ENCODE measurements at regions not wholly inside any gene's neighbourhood (a gene's known extent, or its start where the extent isn't known, plus 50 kb on each side); places are given as distances from the start of the nearest gene placed in this dataset.
"Not testable (repeated sequence)": the region's sequence is repeated elsewhere in the genome, so short reads cannot be mapped to it uniquely, and the experiment has no call there.

- H3K9me3 Mint-ChIP-seq; POLR2A ChIA-PET; CTCF ChIA-PET; H3K27me3 ChIP-seq (replicated peaks in 1 of 2; ENCODE audit: control insufficient read depth in 2 of 2, extremely low read depth in 1 of 2, insufficient read depth in 2 of 2, low read length in 1 of 2); DNase-seq; H3K4me3 ChIP-seq (ENCODE audit: control insufficient read depth in 1 of 2, extremely low read depth in 1 of 2, low read length in 1 of 2); H3K4me3 Mint-ChIP-seq; H3K4me1 ChIP-seq (ENCODE audit: control insufficient read depth in 1 of 2, extremely low read depth in 1 of 2, insufficient read depth in 2 of 2, low read length in 2 of 2); H3K27me3 Mint-ChIP-seq; H3K36me3 ChIP-seq (ENCODE audit: control insufficient read depth in 2 of 2, extremely low read depth in 1 of 2, insufficient read depth in 1 of 2, low read length in 1 of 2); H3K27ac Mint-ChIP-seq; H3K4me1 Mint-ChIP-seq; H3K36me3 Mint-ChIP-seq; H3K9me3 ChIP-seq; H3K27ac ChIP-seq (ENCODE audit: low read length): not testable (repeated sequence)
- WGBS (ENCODE audit: insufficient coverage): no CpG with 5 or more reads among the region's 47 CpGs
- peak; percentile 14 to 55 (median 46) for ATAC-seq (replicated peaks in 1 of 4)
These were observed 2093.4 kb upstream of the TPTE start for GRCh38 chr21:8427790-8428667.

GRCh38 chr21:8428668-8429456 lies 2092.5 kb upstream of the TPTE start:
- H3K9me3 ChIP-seq; H3K4me3 ChIP-seq (ENCODE audit: control insufficient read depth in 1 of 2, extremely low read depth in 1 of 2, low read length in 1 of 2); H3K4me1 Mint-ChIP-seq; POLR2A ChIA-PET; H3K4me3 Mint-ChIP-seq; H3K27ac ChIP-seq (ENCODE audit: low read length); H3K27me3 Mint-ChIP-seq; H3K27ac Mint-ChIP-seq; H3K4me1 ChIP-seq (ENCODE audit: control insufficient read depth in 1 of 2, extremely low read depth in 1 of 2, insufficient read depth in 2 of 2, low read length in 2 of 2); H3K36me3 Mint-ChIP-seq; DNase-seq; H3K9me3 Mint-ChIP-seq; CTCF ChIA-PET; H3K36me3 ChIP-seq (ENCODE audit: control insufficient read depth in 2 of 2, extremely low read depth in 1 of 2, insufficient read depth in 1 of 2, low read length in 1 of 2); H3K27me3 ChIP-seq (replicated peaks in 1 of 2; ENCODE audit: control insufficient read depth in 2 of 2, extremely low read depth in 1 of 2, insufficient read depth in 2 of 2, low read length in 1 of 2): not testable (repeated sequence)
- peak; percentile 68 to 78 (median 72) for ATAC-seq (replicated peaks in 1 of 4)
- no CpG with 5 or more reads among the region's 43 CpGs for WGBS (ENCODE audit: insufficient coverage)

- ATAC-seq (replicated peaks in 1 of 4); DNase-seq; H3K9me3 Mint-ChIP-seq; H3K36me3 Mint-ChIP-seq; H3K4me3 Mint-ChIP-seq; H3K4me3 ChIP-seq (ENCODE audit: control insufficient read depth in 1 of 2, extremely low read depth in 1 of 2, low read length in 1 of 2); H3K36me3 ChIP-seq (ENCODE audit: control insufficient read depth in 2 of 2, extremely low read depth in 1 of 2, insufficient read depth in 1 of 2, low read length in 1 of 2); H3K27me3 ChIP-seq (replicated peaks in 1 of 2; ENCODE audit: control insufficient read depth in 2 of 2, extremely low read depth in 1 of 2, insufficient read depth in 2 of 2, low read length in 1 of 2); H3K27ac ChIP-seq (ENCODE audit: low read length); CTCF ChIA-PET; H3K27ac Mint-ChIP-seq; H3K27me3 Mint-ChIP-seq; POLR2A ChIA-PET; H3K4me1 Mint-ChIP-seq; H3K9me3 ChIP-seq; H3K4me1 ChIP-seq (ENCODE audit: control insufficient read depth in 1 of 2, extremely low read depth in 1 of 2, insufficient read depth in 2 of 2, low read length in 2 of 2): not testable (repeated sequence)
- WGBS (ENCODE audit: insufficient coverage): no CpG with 5 or more reads among the region's 64 CpGs
These were observed 2086.7 kb upstream of the TPTE start for GRCh38 chr21:8434710-8435109.

- H3K4me1 Mint-ChIP-seq; H3K27me3 Mint-ChIP-seq; POLR2A ChIA-PET; H3K27ac ChIP-seq (ENCODE audit: low read length); H3K36me3 Mint-ChIP-seq; H3K9me3 ChIP-seq; ATAC-seq (replicated peaks in 1 of 4); DNase-seq; H3K4me3 ChIP-seq (ENCODE audit: control insufficient read depth in 1 of 2, extremely low read depth in 1 of 2, low read length in 1 of 2); H3K9me3 Mint-ChIP-seq; H3K27me3 ChIP-seq (replicated peaks in 1 of 2; ENCODE audit: control insufficient read depth in 2 of 2, extremely low read depth in 1 of 2, insufficient read depth in 2 of 2, low read length in 1 of 2); H3K36me3 ChIP-seq (ENCODE audit: control insufficient read depth in 2 of 2, extremely low read depth in 1 of 2, insufficient read depth in 1 of 2, low read length in 1 of 2); CTCF ChIA-PET; H3K4me3 Mint-ChIP-seq; H3K27ac Mint-ChIP-seq; H3K4me1 ChIP-seq (ENCODE audit: control insufficient read depth in 1 of 2, extremely low read depth in 1 of 2, insufficient read depth in 2 of 2, low read length in 2 of 2): not testable (repeated sequence)
- WGBS (ENCODE audit: insufficient coverage): no CpG with 5 or more reads among the region's 54 CpGs
These were observed 2078.3 kb upstream of the TPTE start for GRCh38 chr21:8443093-8443492.

GRCh38 chr21:8449807-8450206 lies 2071.6 kb upstream of the TPTE start:
- H3K4me3 Mint-ChIP-seq; CTCF ChIA-PET; H3K27me3 ChIP-seq (replicated peaks in 1 of 2; ENCODE audit: control insufficient read depth in 2 of 2, extremely low read depth in 1 of 2, insufficient read depth in 2 of 2, low read length in 1 of 2); H3K36me3 ChIP-seq (ENCODE audit: control insufficient read depth in 2 of 2, extremely low read depth in 1 of 2, insufficient read depth in 1 of 2, low read length in 1 of 2); DNase-seq; H3K4me1 Mint-ChIP-seq; H3K4me1 ChIP-seq (ENCODE audit: control insufficient read depth in 1 of 2, extremely low read depth in 1 of 2, insufficient read depth in 2 of 2, low read length in 2 of 2); POLR2A ChIA-PET; H3K9me3 ChIP-seq; ATAC-seq (replicated peaks in 1 of 4); H3K27me3 Mint-ChIP-seq; H3K27ac Mint-ChIP-seq; H3K9me3 Mint-ChIP-seq; H3K27ac ChIP-seq (ENCODE audit: low read length); H3K36me3 Mint-ChIP-seq; H3K4me3 ChIP-seq (ENCODE audit: control insufficient read depth in 1 of 2, extremely low read depth in 1 of 2, low read length in 1 of 2): not testable (repeated sequence)
- no CpG with 5 or more reads among the region's 18 CpGs for WGBS (ENCODE audit: insufficient coverage)

- H3K27ac ChIP-seq (ENCODE audit: low read length); H3K27ac Mint-ChIP-seq: not testable (repeated sequence)
- no CpG with 5 or more reads among the region's 6 CpGs for WGBS (ENCODE audit: insufficient coverage)
These were observed 2065.9 kb upstream of the TPTE start for GRCh38 chr21:8455279-8456128.

More at GRCh38 chr21:8455279-8456128, 2065.9 kb upstream of the TPTE start:
- H3K36me3 Mint-ChIP-seq; H3K9me3 Mint-ChIP-seq; H3K4me1 Mint-ChIP-seq; POLR2A ChIA-PET; DNase-seq; H3K36me3 ChIP-seq (ENCODE audit: control insufficient read depth in 2 of 2, extremely low read depth in 1 of 2, insufficient read depth in 1 of 2, low read length in 1 of 2); H3K4me3 Mint-ChIP-seq; CTCF ChIA-PET; H3K27me3 Mint-ChIP-seq; H3K4me3 ChIP-seq (ENCODE audit: control insufficient read depth in 1 of 2, extremely low read depth in 1 of 2, low read length in 1 of 2); H3K27me3 ChIP-seq (replicated peaks in 1 of 2; ENCODE audit: control insufficient read depth in 2 of 2, extremely low read depth in 1 of 2, insufficient read depth in 2 of 2, low read length in 1 of 2); H3K4me1 ChIP-seq (ENCODE audit: control insufficient read depth in 1 of 2, extremely low read depth in 1 of 2, insufficient read depth in 2 of 2, low read length in 2 of 2); H3K9me3 ChIP-seq: not testable (repeated sequence)
- ATAC-seq (replicated peaks in 1 of 4): peak; percentile 22 to 74 (median 66)

Data from T-cell (primary cell).